GM18505 (cell line): ENCODE measurements at regions not wholly inside any gene's neighbourhood (a gene's known extent, or its start where the extent isn't known, plus 50 kb on each side); places are given as distances from the start of the nearest gene placed in this dataset.

Experiments
- ATAC-seq: cut with Tn5 transposase; IDR thresholded peaks from one replicate; pipeline ENCODE4 v1.9.1; 2021; ENCODE audit not compliant: unreplicated experiment
- POLR2A ChIP-seq: IDR thresholded peaks from 4 replicates; pipeline ENCODE4 v1.6.1; 2011; ENCODE audit warnings: borderline replicate concordance; ENCODE audit not compliant: insufficient read depth, insufficient read length; ENCODE audit errors: extremely low read depth

DNA sequence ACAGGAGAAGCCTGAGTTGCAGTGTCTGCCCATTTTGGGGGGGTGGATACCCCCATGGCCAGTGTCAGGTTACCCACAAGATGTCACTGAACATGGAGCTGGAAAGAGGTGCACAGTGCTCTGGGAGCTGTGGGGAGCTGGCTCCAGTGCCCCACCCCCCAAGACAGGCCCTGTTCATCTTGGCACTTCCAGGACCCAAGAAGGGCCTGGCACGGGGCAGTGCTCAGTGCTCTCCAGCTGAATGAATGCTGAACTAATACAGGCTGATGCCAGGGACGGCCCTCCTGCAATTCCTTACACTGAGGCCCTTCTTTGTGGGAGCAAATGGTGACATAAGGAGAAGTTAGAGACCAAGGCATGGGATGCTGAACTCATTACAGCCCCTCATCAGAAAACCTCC lies 163.4 kb upstream of the GLI2 start:
- TF ChIP-seq POLR2A = no peak
- no peak for ATAC-seq

DNA sequence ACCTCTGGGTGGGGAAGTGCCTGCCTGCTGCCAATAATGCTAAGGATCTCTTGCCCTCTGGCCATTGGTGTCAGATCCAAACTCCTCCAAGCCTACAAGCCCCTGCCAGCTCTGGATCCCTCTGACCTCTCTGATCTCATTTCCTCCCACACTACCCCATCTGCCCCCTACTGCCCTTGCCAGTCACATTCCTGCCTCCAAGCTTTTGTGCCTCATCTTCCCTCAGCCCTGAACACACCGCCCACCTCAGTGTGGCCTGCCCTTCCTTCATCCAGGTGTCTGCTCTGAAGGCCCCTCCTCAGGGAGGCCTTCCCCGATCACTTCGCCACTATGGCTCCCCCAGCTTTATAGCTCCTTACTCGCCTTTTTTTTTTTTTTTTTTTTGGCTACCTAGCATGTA lies 161.0 kb upstream of the GLI2 start:
- ATAC-seq = no peak
- no peak for TF ChIP-seq POLR2A

DNA sequence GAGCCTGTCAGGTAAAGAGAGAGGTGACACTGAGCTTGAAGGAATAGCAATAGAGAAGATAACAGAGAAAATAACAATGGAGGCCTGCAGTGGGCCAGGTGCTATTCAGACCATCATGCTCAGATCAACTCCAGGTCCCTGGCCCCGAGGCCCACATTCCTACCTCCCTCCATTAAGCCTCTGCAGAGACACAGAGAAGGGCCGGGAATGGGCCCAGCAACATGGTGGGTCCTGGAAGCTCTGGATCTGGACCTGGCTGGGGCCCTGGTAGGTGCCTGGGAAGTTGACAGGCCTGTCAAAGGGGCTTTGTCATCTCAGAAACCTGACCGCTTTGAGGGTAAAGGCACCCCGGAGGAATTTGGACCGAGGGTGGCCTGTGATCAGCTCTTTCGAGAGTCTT lies 159.7 kb upstream of the GLI2 start:
- ATAC-seq = no peak
- TF ChIP-seq POLR2A = no peak

DNA sequence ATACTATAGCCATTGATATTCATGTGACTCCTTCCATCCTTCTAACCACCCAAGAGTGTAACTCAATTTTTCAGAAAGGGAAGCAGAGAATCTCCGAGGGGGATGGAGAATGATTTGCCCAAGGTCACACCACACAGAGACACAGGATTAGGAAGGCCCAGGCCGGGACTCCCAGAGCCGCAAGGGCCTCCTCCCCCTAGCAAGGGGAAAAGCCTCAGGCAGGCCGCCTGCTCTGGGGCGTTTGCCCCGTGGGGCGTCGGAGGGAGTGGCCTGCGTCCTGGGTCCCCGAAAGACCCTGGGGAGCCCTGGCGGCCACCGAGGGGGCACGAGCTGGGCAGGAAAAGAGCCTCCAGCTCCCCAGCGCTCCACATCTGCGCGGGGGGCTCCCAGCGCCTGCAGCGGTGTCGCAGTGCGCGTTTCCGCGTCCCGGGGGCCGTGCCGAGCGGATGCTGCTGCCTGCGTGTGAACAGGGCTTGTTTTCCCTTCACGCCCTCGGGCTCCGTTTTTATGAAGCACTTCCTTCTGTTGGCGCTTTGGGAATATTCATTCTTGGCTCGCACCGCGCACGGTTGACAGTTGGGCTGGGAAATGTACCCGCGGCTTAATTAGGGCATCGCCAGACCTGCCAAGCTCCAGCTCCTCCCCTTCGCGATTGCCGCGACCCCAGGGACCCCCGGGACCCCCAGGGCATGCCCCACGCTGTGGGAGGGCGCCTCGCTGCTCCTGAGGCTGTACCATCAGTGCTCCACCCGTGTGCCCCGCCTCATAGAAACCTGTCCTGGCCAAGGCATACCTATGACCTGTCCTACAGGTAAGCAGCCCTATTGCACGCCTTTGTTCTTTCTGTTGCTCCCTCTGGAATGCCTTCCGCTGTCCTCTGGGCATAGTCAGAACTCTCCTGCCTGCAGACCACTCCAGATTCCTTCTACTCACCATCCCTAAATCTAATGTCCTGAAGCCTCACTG lies 158.9 kb upstream of the GLI2 start:
- no peak for ATAC-seq
- no peak for TF ChIP-seq POLR2A

DNA sequence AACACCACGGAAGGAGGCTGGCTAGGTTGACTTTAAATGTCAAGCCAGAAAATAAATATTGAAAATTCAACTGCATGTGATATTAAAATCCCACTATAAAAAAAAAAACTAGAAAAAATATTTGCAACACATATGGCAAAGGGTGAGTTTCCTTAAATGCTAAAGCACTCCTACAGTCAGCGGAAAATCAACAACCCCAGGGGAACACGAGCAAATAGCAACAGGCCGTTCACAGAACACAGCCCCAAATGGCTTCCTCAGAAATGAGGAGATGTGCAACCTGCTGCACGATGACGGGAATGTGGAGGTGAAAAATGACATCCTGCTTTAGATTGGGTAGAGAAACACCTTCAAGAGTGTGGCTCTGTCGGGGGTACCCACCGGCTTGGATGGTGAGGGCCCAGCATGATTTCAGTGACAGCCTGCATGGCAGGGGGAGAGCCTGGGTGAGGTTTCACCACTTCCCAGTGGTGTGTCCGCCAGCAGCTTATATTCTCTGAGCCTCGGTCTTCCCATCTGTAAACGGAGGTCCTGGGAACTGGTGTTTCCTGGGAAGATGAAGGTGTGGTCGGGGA lies 157.9 kb upstream of the GLI2 start:
- no peak for TF ChIP-seq POLR2A
- ATAC-seq = no peak

DNA sequence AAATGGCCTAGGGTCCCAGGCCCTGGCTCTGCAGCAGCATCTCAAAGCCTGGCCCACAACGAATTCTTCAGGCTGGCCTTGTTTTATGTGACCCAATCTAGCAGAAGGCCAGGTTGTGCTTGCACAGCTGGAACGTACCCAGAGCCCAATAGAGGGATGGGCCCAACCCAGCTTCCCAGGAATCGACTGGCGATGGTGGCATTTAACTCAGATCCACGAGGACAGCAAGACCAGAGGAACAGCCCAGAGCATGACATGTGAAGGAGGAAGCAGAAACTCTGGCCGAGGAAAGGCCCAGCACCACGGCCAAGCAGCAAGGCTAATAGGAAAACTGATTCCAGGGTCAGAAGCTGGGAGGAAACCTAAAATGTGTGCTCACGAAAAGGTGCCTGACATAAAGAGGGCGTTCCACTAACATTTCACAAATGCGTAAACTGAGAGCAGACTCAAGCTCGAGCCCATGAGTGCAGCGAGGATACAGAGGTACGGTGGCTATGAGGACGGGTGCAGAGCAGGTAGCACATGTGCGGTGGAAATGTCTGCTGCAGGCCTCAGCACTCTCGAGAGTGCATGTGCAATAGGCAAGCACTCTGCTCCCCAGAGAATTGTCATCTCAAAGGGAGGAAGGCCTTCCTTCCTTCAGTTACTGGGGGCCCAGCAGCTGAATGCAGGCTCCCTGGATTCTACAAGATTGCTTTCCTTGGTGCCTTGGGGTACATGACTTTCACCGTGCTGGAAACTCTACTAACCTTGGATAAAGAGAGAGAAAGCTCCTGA lies 156.9 kb upstream of the GLI2 start:
- no peak for TF ChIP-seq POLR2A
- ATAC-seq = no peak

DNA sequence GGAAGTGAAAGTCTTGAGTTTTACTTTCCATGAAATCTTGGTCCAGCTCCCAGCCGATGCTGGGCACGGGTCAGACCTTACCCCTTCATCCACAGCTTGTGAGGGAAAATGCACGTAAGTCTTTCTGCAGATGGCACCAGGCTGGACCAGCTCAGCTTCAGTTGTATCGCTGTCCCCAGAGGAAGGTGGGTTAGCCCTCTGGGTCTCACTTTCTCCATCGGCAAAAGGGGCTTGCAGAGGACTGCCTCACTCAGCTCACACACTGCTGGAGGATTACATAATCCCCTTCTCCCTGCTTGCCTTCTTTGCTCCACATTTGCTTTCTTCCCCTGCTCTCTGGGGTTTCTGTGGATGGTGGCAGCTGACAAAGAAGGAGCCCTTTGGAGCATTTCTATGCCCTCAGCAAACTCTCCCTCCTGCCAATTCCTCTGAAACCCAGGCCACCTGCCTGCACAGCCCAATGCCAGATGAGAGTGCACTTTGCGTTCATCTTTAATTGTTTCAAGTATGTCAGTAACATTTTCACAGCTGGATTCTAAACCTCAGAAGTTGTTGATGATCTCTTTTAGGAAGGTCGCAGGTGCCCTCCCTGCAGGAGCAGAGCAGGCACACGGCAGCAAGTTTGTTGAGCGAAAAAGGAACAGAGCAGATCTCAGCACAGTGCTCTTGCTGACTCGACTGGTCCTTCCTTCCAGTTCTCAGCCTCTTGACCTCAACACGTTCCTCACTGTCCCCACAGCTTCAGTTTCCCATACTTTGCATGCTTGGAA lies 155.6 kb upstream of the GLI2 start:
- no peak for TF ChIP-seq POLR2A
- ATAC-seq = no peak

DNA sequence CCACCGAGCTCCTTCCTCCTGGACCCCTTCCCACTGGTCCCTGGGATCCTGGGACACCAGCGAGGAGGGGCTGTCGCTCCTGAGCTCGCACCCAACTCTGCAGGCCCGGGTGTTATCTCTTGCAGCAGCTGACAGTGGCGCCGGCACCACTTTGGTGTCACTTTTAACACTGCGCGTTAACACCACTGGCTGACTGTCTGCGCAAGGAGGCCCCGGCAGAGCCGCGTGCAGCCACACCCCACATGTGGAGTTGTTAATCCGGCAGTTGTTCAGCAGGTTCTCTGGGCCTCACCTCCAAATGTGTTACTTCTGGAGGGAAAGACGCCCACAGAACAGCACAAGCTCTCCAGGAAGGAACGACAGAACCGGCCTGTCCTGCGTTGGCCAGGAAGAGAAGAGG lies 155.0 kb upstream of the GLI2 start:
- TF ChIP-seq POLR2A = no peak
- ATAC-seq = no peak

DNA sequence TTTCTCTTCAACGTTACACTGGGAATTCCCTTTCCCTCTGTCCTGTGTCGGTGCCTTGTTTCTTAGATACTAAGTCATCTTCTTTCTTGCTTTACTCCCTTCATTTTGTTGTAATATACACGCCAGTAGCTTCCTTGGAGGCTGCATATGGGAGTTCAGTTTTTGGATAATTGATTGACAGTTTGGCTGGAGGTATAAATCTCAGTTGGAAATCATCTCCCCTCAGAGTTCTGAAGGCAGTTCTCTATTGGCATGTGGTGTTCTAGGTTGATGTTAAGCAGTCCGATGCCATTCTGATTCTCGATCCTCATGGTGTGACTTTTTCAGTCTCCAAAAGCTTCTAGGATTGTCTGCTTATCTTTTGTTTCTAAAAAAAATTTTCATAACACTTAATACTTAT lies 152.5 kb upstream of the GLI2 start:
- TF ChIP-seq POLR2A = no peak
- ATAC-seq = no peak

DNA sequence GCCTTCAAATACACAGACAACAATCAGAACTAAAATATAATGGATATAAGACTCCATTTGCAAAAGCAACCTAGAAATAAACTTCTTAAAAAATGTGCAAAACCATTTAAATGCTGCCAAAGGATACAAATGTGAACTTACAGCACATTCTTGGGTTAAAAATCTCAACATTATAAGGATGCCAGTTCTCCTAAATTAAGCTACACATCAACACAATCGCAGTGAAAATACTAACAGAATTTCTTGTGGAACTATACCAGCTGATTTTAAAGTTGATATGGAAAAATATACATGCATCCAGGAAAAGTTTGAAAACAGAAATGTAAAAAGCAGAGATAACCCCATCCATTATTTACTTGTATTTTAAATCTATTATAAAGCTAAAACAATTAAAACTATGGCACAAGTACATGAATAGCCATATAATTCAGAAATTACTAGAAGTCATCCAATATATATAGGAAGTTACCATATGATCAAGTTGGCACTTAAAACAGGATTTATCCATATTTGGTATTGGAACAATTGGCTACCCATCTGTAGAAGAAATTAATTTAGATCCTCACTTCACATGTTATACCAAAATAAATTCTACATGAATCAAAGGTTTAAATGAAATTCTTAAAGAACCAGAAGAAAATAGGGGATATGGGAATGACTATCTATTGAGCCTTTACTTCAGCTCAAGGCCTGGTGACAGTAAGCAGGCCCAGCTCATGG lies 151.7 kb upstream of the GLI2 start:
- no peak for TF ChIP-seq POLR2A
- ATAC-seq = no peak

DNA sequence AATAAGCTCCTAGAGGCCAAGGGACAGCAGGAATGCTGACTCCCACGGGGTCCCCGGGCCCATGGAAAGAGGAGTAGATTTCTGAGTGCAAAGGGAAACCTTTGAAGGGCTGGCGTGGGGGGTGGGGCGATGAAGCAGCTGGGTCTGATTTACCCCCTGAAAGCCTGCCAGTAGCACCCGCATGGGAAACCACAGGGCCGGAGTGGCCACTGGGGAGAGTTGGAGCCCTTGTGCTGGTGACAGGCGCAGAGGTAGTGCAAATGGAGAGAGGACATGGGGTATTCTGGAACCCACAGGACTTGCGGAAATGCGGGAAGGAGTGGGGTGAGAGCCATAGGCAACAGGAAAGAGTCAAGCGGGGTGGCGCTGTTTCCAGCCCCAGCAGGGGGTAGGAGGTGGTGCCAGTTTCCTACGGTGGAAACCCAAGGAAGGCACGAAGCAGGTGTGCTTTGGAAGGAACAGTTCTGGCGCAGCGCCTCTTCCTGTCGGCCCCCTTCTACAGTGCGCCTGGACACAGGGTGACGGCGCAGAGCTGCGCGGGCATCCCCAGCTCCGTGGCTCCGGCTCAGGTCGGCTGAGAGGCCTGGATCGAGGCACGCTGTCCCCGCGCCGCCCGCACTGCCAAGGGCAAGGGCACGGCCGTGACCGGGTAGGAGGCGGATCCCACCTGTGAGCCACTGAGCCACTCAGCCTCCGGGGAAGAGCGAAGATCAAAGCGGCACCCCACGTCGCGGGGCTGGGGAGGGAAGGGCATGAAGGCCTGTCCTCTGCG lies 149.0 kb upstream of the GLI2 start:
- no peak for ATAC-seq
- no peak for TF ChIP-seq POLR2A
